ENCODE measurements at regions not wholly inside any gene's neighbourhood (a gene's known extent, or its start where the extent isn't known, plus 50 kb on each side); places are given as distances from the start of the nearest gene placed in this dataset.
"Not testable (repeated sequence)": the region's sequence is repeated elsewhere in the genome, so short reads cannot be mapped to it uniquely, and the experiment has no call there.

GRCh38 chr5:90128551-90128950 lies 281.0 kb downstream of the CETN3 start:
- no peak for DNase-seq

GRCh38 chr5:90119531-90119971 lies 290.0 kb downstream of the CETN3 start:
- no peak for DNase-seq

GRCh38 chr5:90117005-90117404 lies 292.6 kb downstream of the CETN3 start:
- no peak for DNase-seq

- DNase-seq = no peak
Observed at GRCh38 chr5:90113108-90113507, 296.4 kb downstream of the CETN3 start.

GRCh38 chr5:90112033-90112692 lies 297.4 kb downstream of the CETN3 start:
- no peak for DNase-seq

GRCh38 chr5:90111364-90112032 lies 298.1 kb downstream of the CETN3 start:
- no peak for DNase-seq

- no peak for DNase-seq
Observed at GRCh38 chr5:90109285-90109684, 300.3 kb downstream of the CETN3 start.

GRCh38 chr5:90099099-90099498 lies 310.5 kb downstream of the CETN3 start:
- no peak for DNase-seq

- no peak for DNase-seq
Observed at GRCh38 chr5:90097082-90097477, 312.5 kb downstream of the CETN3 start.

GRCh38 chr5:90096415-90097081 lies 313.0 kb downstream of the CETN3 start:
- DNase-seq = no peak

- no peak for DNase-seq
Observed at GRCh38 chr5:90095292-90096060, 314.1 kb downstream of the CETN3 start.

- no peak for DNase-seq
Observed at GRCh38 chr5:90093751-90094485, 315.6 kb downstream of the CETN3 start.

- DNase-seq = no peak
Observed at GRCh38 chr5:90092734-90093133, 316.8 kb downstream of the CETN3 start.

GRCh38 chr5:90084342-90084741 lies 325.2 kb downstream of the CETN3 start:
- no peak for DNase-seq

- not testable (repeated sequence) for DNase-seq
Observed at GRCh38 chr5:90073026-90073570, 336.5 kb downstream of the CETN3 start.

GRCh38 chr5:90071656-90072055 lies 337.9 kb downstream of the CETN3 start:
- no peak for DNase-seq

- DNase-seq = no peak
Observed at GRCh38 chr5:90071066-90071465, 338.5 kb downstream of the CETN3 start.

GRCh38 chr5:90066920-90067319 lies 342.6 kb downstream of the CETN3 start:
- no peak for DNase-seq

GRCh38 chr5:90056911-90057705 lies 352.4 kb downstream of the CETN3 start:
- DNase-seq = no peak

GRCh38 chr5:90055831-90056328 lies 353.7 kb downstream of the CETN3 start:
- DNase-seq = no peak

GRCh38 chr5:90054612-90055011 lies 354.9 kb downstream of the CETN3 start:
- no peak for DNase-seq

Data from activated CD4-positive, CD25-positive, alpha-beta regulatory T cell treated with anti-CD3 and anti-CD28 coated beads, Interleukin-2, amount 50 U/mL, for 72 hours (primary cell).